ENCODE measurements at regions not wholly inside any gene's neighbourhood (a gene's known extent, or its start where the extent isn't known, plus 50 kb on each side); places are given as distances from the start of the nearest gene placed in this dataset.

DNA sequence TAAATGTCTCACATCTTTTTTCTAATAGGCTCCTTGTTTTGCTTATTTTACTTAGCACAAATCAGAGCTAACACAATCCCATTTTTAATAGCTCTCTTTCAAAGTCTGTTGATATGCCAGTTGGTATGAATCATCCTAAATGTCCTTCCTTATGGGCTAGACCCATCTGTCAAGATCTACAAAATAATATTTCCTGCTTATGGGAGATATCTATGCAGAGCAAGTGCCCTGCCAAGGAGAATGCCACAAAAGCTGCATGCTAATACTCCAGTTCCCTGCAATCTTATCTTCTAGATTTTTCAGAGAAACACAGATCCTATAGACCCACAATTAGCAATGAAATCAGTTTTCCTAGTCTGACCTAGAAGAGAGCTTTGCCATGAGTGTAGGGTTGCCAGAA is 230.8 kb upstream of the NPVF start:
- no peaks in the 10 kb centered on the region for H3K4me1 ChIP-seq (ENCODE audit: control insufficient read depth, extremely low read depth, insufficient read depth, low read length)
- POLR2A ChIA-PET = no interaction called here
- H3K27ac ChIP-seq (ENCODE audit: insufficient read depth, low read depth, low read length) = no peak overlapping the region
- H3K9me1 ChIP-seq (replicated peaks; ENCODE audit: control insufficient read depth, extremely low read depth, insufficient read depth, low read length) = no peaks in the 10 kb centered on the region
- FAIRE-seq (no peak), DNase-seq (ENCODE audit: low read depth, low spot score) (no peak)
- dilution Hi-C loops (cut with MboI; ENCODE audit: extremely low pct_ligation_motif_present, low sequenced_read_pairs) = no loop called here
- TF ChIP-seq POLR2AphosphoS5 (IDR thresholded peaks at IDR 0.05; ENCODE audit: insufficient read depth, low read depth, low read length) (no peak), JUN (IDR thresholded peaks at IDR 0.05; ENCODE audit: borderline replicate concordance, insufficient read depth, insufficient read length, low read depth) (no peak), GATA2 (IDR thresholded peaks at IDR 0.05; ENCODE audit: insufficient read depth, insufficient read length, low read depth, low read length) (no peak), FOS (IDR thresholded peaks at IDR 0.05; ENCODE audit: borderline replicate concordance, insufficient read depth, low read length) (no peak), MYC (IDR thresholded peaks at IDR 0.05; ENCODE audit: low read depth, low read length) (no peak), EZH2 (IDR thresholded peaks at IDR 0.05; ENCODE audit: borderline replicate concordance, low read depth, low read length, severe bottlenecking) (no peak), POLR2A (IDR thresholded peaks at IDR 0.05; ENCODE audit: low read depth, low read length) (no peak), CTCF (IDR thresholded peaks at IDR 0.05; ENCODE audit: extremely low read depth in 1 of 2, insufficient read depth in 1 of 2, low read depth in 1 of 2, low read length in 2 of 2) (no peak)
- TF ChIP-seq, protein P1, sequence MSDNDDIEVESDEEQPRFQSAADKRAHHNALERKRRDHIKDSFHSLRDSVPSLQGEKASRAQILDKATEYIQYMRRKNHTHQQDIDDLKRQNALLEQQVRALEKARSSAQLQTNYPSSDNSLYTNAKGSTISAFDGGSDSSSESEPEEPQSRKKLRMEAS (IDR thresholded peaks at IDR 0.05; ENCODE audit: insufficient read depth, insufficient read length) = no peak
- no peaks in the 10 kb centered on the region for H3K36me3 ChIP-seq (ENCODE audit: control insufficient read depth in 2 of 2, extremely low read depth in 1 of 2, insufficient read depth in 2 of 2, low read length in 2 of 2)
- no peaks in the 10 kb centered on the region for H3K27me3 ChIP-seq (ENCODE audit: control insufficient read depth in 2 of 2, insufficient read depth in 2 of 2, low read length in 2 of 2)
- no peak overlapping the region for H2AFZ ChIP-seq (ENCODE audit: low read depth, low read length)
- no peaks in the 10 kb centered on the region for H4K20me1 ChIP-seq (replicated peaks; ENCODE audit: control insufficient read depth, extremely low read depth, insufficient read depth, low read length)
- CTCF ChIA-PET = interaction anchor here (1.2 to 1.5 kb wide), 3 partner anchors 10 to 242 kb away, joined by 3 to 4 read pairs (median 3); no protein-coding TSS in a partner anchor
- no peak overlapping the region for H3K4me2 ChIP-seq (ENCODE audit: insufficient read depth, low read length)
- H3K79me2 ChIP-seq (ENCODE audit: control insufficient read depth, insufficient read depth, low read length) = no peaks in the 10 kb centered on the region
- intact Hi-C loops (cut with micrococcal nuclease) = no loop called here
- no peak overlapping the region for H3K4me3 ChIP-seq (replicated peaks in 1 of 3; ENCODE audit: insufficient read depth in 1 of 3, low read depth in 1 of 3, low read length in 3 of 3)
- no TSS peak for BruUV-seq (replicated peaks)
- no peak overlapping the region for H3K9ac ChIP-seq (replicated peaks; ENCODE audit: extremely low read depth, insufficient read depth, low read length)
- no peaks in the 10 kb centered on the region for H3K9me3 ChIP-seq (replicated peaks; ENCODE audit: control insufficient read depth, insufficient read depth, low read length)
